Lung (tissue), 11 donors: ENCODE measurements at regions not wholly inside any gene's neighbourhood (a gene's known extent, or its start where the extent isn't known, plus 50 kb on each side); places are given as distances from the start of the nearest gene placed in this dataset.

Experiments used
- ATAC-seq: fragments of 200-7000 bp; cut with Tn5 transposase; one replicate; pipeline ENCODE4 v1.9.1; 2020; ENCODE audit warnings: moderate number of reproducible peaks; ENCODE audit not compliant: insufficient read depth, low FRiP score
- DNase-seq, 3 donors: peaks; one replicate each; pipeline ENCODE4 v3.0.0-alpha.2; 2013 to 2017
- H3K27ac ChIP-seq, 2 donors: one replicate each; pipeline ENCODE4 v1.5.1; 2013; ENCODE audit warnings: mild to moderate bottlenecking in 2 of 2, moderate library complexity in 2 of 2, control low read depth in 1 of 2, inconsistent platforms in 1 of 2, low read depth in 1 of 2, low read length in 1 of 2
- H3K27me3 ChIP-seq, 3 donors: one replicate each; pipeline ENCODE4 v1.5.1; 2013; ENCODE audit warnings: low read length in 2 of 3; ENCODE audit not compliant: control insufficient read depth in 3 of 3, insufficient read depth in 3 of 3
- H3K36me3 ChIP-seq, 4 donors: one replicate each; pipeline ENCODE4 v1.5.1; 2013; ENCODE audit warnings: low read length in 4 of 4, mild to moderate bottlenecking in 1 of 4, moderate library complexity in 1 of 4; ENCODE audit not compliant: control insufficient read depth in 4 of 4, insufficient read depth in 4 of 4
- H3K4me1 ChIP-seq, 5 donors: one replicate each; pipeline ENCODE4 v1.5.1; 2013; ENCODE audit warnings: low read length in 5 of 5, mild to moderate bottlenecking in 2 of 5, moderate library complexity in 1 of 5; ENCODE audit not compliant: control insufficient read depth in 5 of 5, insufficient read depth in 5 of 5
- H3K4me3 ChIP-seq: one replicate; pipeline ENCODE4 v1.5.1; 2013; ENCODE audit warnings: mild to moderate bottlenecking, control low read depth, moderate library complexity
- H3K9ac ChIP-seq, 2 donors: one replicate each; pipeline ENCODE4 v1.5.1; 2013; ENCODE audit warnings: low read length in 2 of 2, control low read depth in 1 of 2; ENCODE audit not compliant: insufficient read depth in 1 of 2
- H3K9me3 ChIP-seq, 4 donors: one replicate each; pipeline ENCODE4 v1.5.1; 2013; ENCODE audit warnings: low read length in 3 of 4, mild to moderate bottlenecking in 1 of 4, moderate library complexity in 1 of 4; ENCODE audit not compliant: control insufficient read depth in 4 of 4, insufficient read depth in 3 of 4
- CTCF ChIP-seq: IDR thresholded peaks from 2 replicates; pipeline ENCODE4 v1.5.1; 2012; ENCODE audit warnings: mild to moderate bottlenecking; ENCODE audit errors: control extremely low read depth, extremely low read depth
- WGBS, 2 donors: extraction: QIAGEN DNeasy Blood & Tissue Kit; methylation state at CpG; one replicate each; pipeline ENCODE4 v1.1.7; 2013; 5-methylcytosine and 5-hydroxymethylcytosine counted together
- donor health status: control.
- donor health status: control.
- donor health status: Bipolar disorder and iron deficiency.
- donor health status: healthy.
- donor health status: DM: yes; HTN: yes; CAD: no.

- no peak overlapping the region for H3K9ac ChIP-seq
- ATAC-seq: no peak
- no peak for TF ChIP-seq CTCF
Measured at GRCh38 chr6:122871079-122871478, 82.0 kb downstream of the SMPDL3A start.

GRCh38 chr6:122872311-122872710, 83.3 kb downstream of the SMPDL3A start:
- DNase-seq (no peak), ATAC-seq (no peak)
- TF ChIP-seq CTCF: no peak
- Histone ChIP-seq H3K36me3 (no peaks in the 10 kb centered on the region), H3K9ac (no peak overlapping the region), H3K27ac (no peak overlapping the region), H3K4me3 (no peak overlapping the region), H3K27me3 (no peaks in the 10 kb centered on the region), H3K4me1 (no peaks in the 10 kb centered on the region), H3K9me3 (no peaks in the 10 kb centered on the region)
- 69 to 90% methylated on average over 4 of the region's 4 CpGs for WGBS, 2 donors

More at GRCh38 chr6:122871079-122871478, 82.0 kb downstream of the SMPDL3A start:
- no peaks in the 10 kb centered on the region for H3K9me3 ChIP-seq
- no peaks in the 10 kb centered on the region for H3K27me3 ChIP-seq
- H3K36me3 ChIP-seq: no peaks in the 10 kb centered on the region
- 82 to 95% methylated on average over 1 of the region's 1 CpG for WGBS, 2 donors
- H3K27ac ChIP-seq: no peak overlapping the region
- no peak for DNase-seq
- no peak overlapping the region for H3K4me3 ChIP-seq
- no peaks in the 10 kb centered on the region for H3K4me1 ChIP-seq

DNA sequence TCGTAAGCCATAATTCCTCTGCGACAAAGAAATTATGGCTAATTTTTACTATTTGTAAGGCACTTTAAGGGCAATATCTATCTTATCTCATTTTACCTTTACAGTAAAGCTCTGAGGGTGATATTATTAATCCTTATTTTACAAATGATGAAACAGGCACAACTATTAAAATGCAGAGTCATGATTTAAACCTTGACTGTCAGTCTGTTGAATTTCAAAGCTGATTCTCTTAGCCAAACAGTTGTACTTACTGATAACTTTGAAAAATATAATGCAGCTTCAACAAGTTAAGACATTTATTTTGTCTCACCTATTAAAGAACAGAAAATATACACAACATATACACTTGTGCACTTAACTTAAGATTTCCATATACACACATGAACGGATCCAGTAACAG, 88.2 kb downstream of the SMPDL3A start:
- Histone ChIP-seq H3K27me3 (no peaks in the 10 kb centered on the region), H3K4me1 (no peaks in the 10 kb centered on the region), H3K27ac (no peak overlapping the region), H3K9ac (no peak overlapping the region), H3K4me3 (no peak overlapping the region), H3K9me3 (no peaks in the 10 kb centered on the region), H3K36me3 (no peaks in the 10 kb centered on the region)
- ATAC-seq (no peak), DNase-seq (no peak)
- TF ChIP-seq CTCF: no peak
- 90% methylated on average over 3 of the region's 3 CpGs for WGBS, 2 donors

- no peaks in the 10 kb centered on the region for H3K27me3 ChIP-seq
- no peaks in the 10 kb centered on the region for H3K36me3 ChIP-seq
- 19 to 23% methylated on average over 1 of the region's 1 CpG for WGBS, 2 donors
- H3K4me1 ChIP-seq: no peaks in the 10 kb centered on the region
- no peak overlapping the region for H3K4me3 ChIP-seq
- ATAC-seq (no peak), DNase-seq (no peak)
- no peak for TF ChIP-seq CTCF
- no peak overlapping the region for H3K9ac ChIP-seq
- no peaks in the 10 kb centered on the region for H3K9me3 ChIP-seq
- H3K27ac ChIP-seq: no peak overlapping the region
Measured at GRCh38 chr6:122878796-122879195, 89.7 kb downstream of the SMPDL3A start.
